CD4-positive, alpha-beta T cell treated with Interleukin-17A for 4 hours (primary cell): ENCODE measurements at regions not wholly inside any gene's neighbourhood (a gene's known extent, or its start where the extent isn't known, plus 50 kb on each side); places are given as distances from the start of the nearest gene placed in this dataset.

Experiments used
- DNase-seq: peaks from one replicate; pipeline ENCODE4 v3.0.0-alpha.2; 2020; ENCODE audit warnings: mixed read lengths

- no peak for DNase-seq
These were observed 420.0 kb downstream of the ADGRL2 start for GRCh38 chr1:82220754-82221153.

GRCh38 chr1:82219841-82220240 lies 419.1 kb downstream of the ADGRL2 start:
- DNase-seq: no peak

- no peak for DNase-seq
These were observed 418.1 kb downstream of the ADGRL2 start for GRCh38 chr1:82218846-82219245.

GRCh38 chr1:82215853-82216175 lies 415.1 kb downstream of the ADGRL2 start:
- no peak for DNase-seq

- no peak for DNase-seq
These were observed 414.5 kb downstream of the ADGRL2 start for GRCh38 chr1:82215056-82215852.

GRCh38 chr1:82214606-82215005 lies 413.9 kb downstream of the ADGRL2 start:
- DNase-seq: no peak

- no peak for DNase-seq
These were observed 396.9 kb downstream of the ADGRL2 start for GRCh38 chr1:82197606-82198005.

GRCh38 chr1:82195245-82195644 lies 394.5 kb downstream of the ADGRL2 start:
- DNase-seq: no peak

- no peak for DNase-seq
These were observed 384.4 kb downstream of the ADGRL2 start for GRCh38 chr1:82185084-82185483.

- DNase-seq: no peak
These were observed 381.1 kb downstream of the ADGRL2 start for GRCh38 chr1:82181846-82182245.

GRCh38 chr1:82179131-82179530 lies 378.4 kb downstream of the ADGRL2 start:
- DNase-seq: no peak

GRCh38 chr1:82177192-82177591 lies 376.5 kb downstream of the ADGRL2 start:
- no peak for DNase-seq

GRCh38 chr1:82171955-82172354 lies 371.2 kb downstream of the ADGRL2 start:
- no peak for DNase-seq

GRCh38 chr1:82168482-82168881 lies 367.7 kb downstream of the ADGRL2 start:
- no peak for DNase-seq

- no peak for DNase-seq
These were observed 364.6 kb downstream of the ADGRL2 start for GRCh38 chr1:82165304-82165703.

- DNase-seq: no peak
These were observed 362.0 kb downstream of the ADGRL2 start for GRCh38 chr1:82162486-82163420.

- no peak for DNase-seq
These were observed 361.0 kb downstream of the ADGRL2 start for GRCh38 chr1:82161700-82162141.

- DNase-seq: no peak
These were observed 360.2 kb downstream of the ADGRL2 start for GRCh38 chr1:82160903-82161302.

GRCh38 chr1:82160036-82160435 lies 359.3 kb downstream of the ADGRL2 start:
- DNase-seq: no peak

- DNase-seq: no peak
These were observed 358.2 kb downstream of the ADGRL2 start for GRCh38 chr1:82158981-82159380.

- DNase-seq: no peak
These were observed 353.7 kb downstream of the ADGRL2 start for GRCh38 chr1:82154219-82154970.

- no peak for DNase-seq
These were observed 353.0 kb downstream of the ADGRL2 start for GRCh38 chr1:82153752-82154151.

- no peak for DNase-seq
These were observed 352.5 kb downstream of the ADGRL2 start for GRCh38 chr1:82153272-82153629.
